H1 (cell line): ENCODE measurements at regions not wholly inside any gene's neighbourhood (a gene's known extent, or its start where the extent isn't known, plus 50 kb on each side); places are given as distances from the start of the nearest gene placed in this dataset.

Experiments used
- CTCF ChIA-PET: fragments of 300-600 bp; sonication (Branson Sonifier 250); formaldehyde crosslinking; loops from one replicate; lab custom pipeline; 2021; ENCODE audit not compliant: partially characterized antibody; lab: Charles Lee
- POLR2A ChIA-PET: fragments of 300-600 bp; sonication (Branson Sonifier 250); formaldehyde crosslinking; loops from one replicate; lab custom pipeline; 2021; ENCODE audit warnings: inconsistent platforms; ENCODE audit not compliant: partially characterized antibody; lab: Charles Lee
- DNase-seq, 2 experiments: peaks; one replicate each; pipeline versions ENCODE4 v3.0.0 to v3.0.0-alpha.2; 2010 to 2022; ENCODE audit warnings: low spot score in 2 of 2, low read depth in 1 of 2, mixed read lengths in 1 of 2
- FAIRE-seq: peaks from 2 replicates; lab custom pipeline; 2011; peaks lifted over from hg19 to GRCh38; lab: Jason Lieb, UNC
- H2AFZ ChIP-seq: 2 replicates; pipeline ENCODE4 v1.8.1; 2012; ENCODE audit warnings: low read length, inconsistent platforms
- H2AK5ac ChIP-seq: 2 replicates; pipeline ENCODE4 v1.6.1; 2013; ENCODE audit warnings: low read depth, low read length
- H2BK120ac ChIP-seq: replicated peaks from 2 replicates; pipeline ENCODE3; 2013; ENCODE audit warnings: low read depth, low read length, inconsistent platforms
- H2BK12ac ChIP-seq: 2 replicates; pipeline ENCODE4 v1.6.1; 2013; ENCODE audit warnings: low read depth, low read length
- H2BK15ac ChIP-seq: 2 replicates; pipeline ENCODE4 v1.6.1; 2013; ENCODE audit warnings: low read length
- H2BK20ac ChIP-seq: 2 replicates; pipeline ENCODE4 v1.6.1; 2013; ENCODE audit warnings: low read length
- H2BK5ac ChIP-seq: 2 replicates; pipeline ENCODE4 v1.6.1; 2013; ENCODE audit warnings: low read depth, low read length
- H3K14ac ChIP-seq: 2 replicates; pipeline ENCODE4 v1.6.1; 2013; ENCODE audit warnings: inconsistent platforms; ENCODE audit not compliant: insufficient read length
- H3K18ac ChIP-seq: 2 replicates; pipeline ENCODE4 v1.6.1; 2013; ENCODE audit warnings: low read length; ENCODE audit errors: extremely low read depth
- H3K23ac ChIP-seq: 2 replicates; pipeline ENCODE4 v1.6.1; 2013; ENCODE audit warnings: inconsistent platforms; ENCODE audit not compliant: insufficient read length
- H3K23me2 ChIP-seq: 2 replicates; pipeline ENCODE4 v1.6.1; 2013; ENCODE audit warnings: low read depth, low read length
- H3K27ac ChIP-seq: 2 replicates; pipeline ENCODE4 v1.6.1; 2011; ENCODE audit warnings: low read depth, low read length, inconsistent platforms
- H3K27me3 ChIP-seq, 4 experiments: replicated peaks in 1 of 4; 1 replicate in 1 of 4; 2 replicates in 3 of 4; pipeline versions ENCODE4 v1.6.1 to v1.8.1; 2011 to 2013; ENCODE audit warnings: low read length in 3 of 4, mild to moderate bottlenecking in 3 of 4, inconsistent platforms in 2 of 4, mixed read lengths in 2 of 4, moderate library complexity in 1 of 4; ENCODE audit not compliant: control insufficient read depth in 3 of 4, insufficient read depth in 3 of 4; ENCODE audit errors: extremely low read depth in 1 of 4
- H3K36me3 ChIP-seq, 4 experiments: 2 replicates each; pipeline versions ENCODE4 v1.6.1 to v1.8.1; 2011 to 2013; ENCODE audit warnings: mild to moderate bottlenecking in 4 of 4, low read length in 3 of 4, moderate library complexity in 2 of 4, control low read depth in 1 of 4, inconsistent platforms in 1 of 4; ENCODE audit not compliant: insufficient read depth in 4 of 4, control insufficient read depth in 2 of 4
- H3K4ac ChIP-seq: replicated peaks from 2 replicates; pipeline ENCODE3; 2013; ENCODE audit warnings: low read length, low read depth, mixed read lengths, inconsistent platforms; ENCODE audit not compliant: insufficient read length
- H3K4me1 ChIP-seq, 4 experiments: replicated peaks in 1 of 4; 1 replicate in 1 of 4; 2 replicates in 3 of 4; pipeline versions ENCODE4 v1.6.1 to v1.8.1; 2011 to 2013; ENCODE audit warnings: low read length in 3 of 4, inconsistent platforms in 2 of 4, mixed read lengths in 1 of 4; ENCODE audit not compliant: insufficient read depth in 4 of 4, control insufficient read depth in 3 of 4
- H3K4me2 ChIP-seq, 2 experiments: 2 replicates each; pipeline versions ENCODE4 v1.6.1 to v1.8.1; 2011 to 2013; ENCODE audit warnings: low read depth in 2 of 2, low read length in 2 of 2, control low read depth in 1 of 2, inconsistent platforms in 1 of 2, mild to moderate bottlenecking in 1 of 2; ENCODE audit not compliant: insufficient read depth in 1 of 2
- H3K4me3 ChIP-seq, 4 experiments: fragments of 200-600, 300-600 bp in 1 of 4; sonication (generic), shearing (Covaris generic), sonication (Bioruptor Twin) in 1 of 4; 2 replicates each; pipeline versions ENCODE4 v1.5.1 to v1.8.1; 2011 to 2016; ENCODE audit warnings: low read length in 4 of 4, low read depth in 3 of 4, control low read depth in 2 of 4, inconsistent platforms in 2 of 4, mild to moderate bottlenecking in 2 of 4, mixed read lengths in 1 of 4, moderate library complexity in 1 of 4; ENCODE audit not compliant: insufficient read depth in 2 of 4; ENCODE audit errors: extremely low read depth in 1 of 4
- H3K56ac ChIP-seq: replicated peaks from 2 replicates; pipeline ENCODE3; 2013; ENCODE audit warnings: low read depth, mild to moderate bottlenecking, mixed read lengths, low read length, inconsistent platforms; ENCODE audit not compliant: insufficient read length
- H3K79me1 ChIP-seq: 2 replicates; pipeline ENCODE4 v1.6.1; 2013; ENCODE audit warnings: low read depth, low read length, control low read depth
- H3K79me2 ChIP-seq, 2 experiments: 2 replicates each; pipeline versions ENCODE4 v1.6.1 to v1.8.1; 2012 to 2013; ENCODE audit warnings: low read length in 2 of 2, mild to moderate bottlenecking in 2 of 2, inconsistent platforms in 1 of 2; ENCODE audit not compliant: insufficient read depth in 2 of 2, control insufficient read depth in 1 of 2
- H3K9ac ChIP-seq, 4 experiments: replicated peaks in 1 of 4; 1 replicate in 1 of 4; 2 replicates in 3 of 4; pipeline versions ENCODE4 v1.6.1 to v1.8.1; 2011 to 2013; ENCODE audit warnings: low read depth in 3 of 4, low read length in 3 of 4, control low read depth in 2 of 4, mild to moderate bottlenecking in 2 of 4, moderate library complexity in 2 of 4, inconsistent platforms in 1 of 4; ENCODE audit errors: extremely low read depth in 1 of 4
- H3K9me3 ChIP-seq, 2 experiments: 2 replicates each; pipeline versions ENCODE4 v1.6.1 to v1.8.1; 2012 to 2013; ENCODE audit warnings: mild to moderate bottlenecking in 2 of 2, moderate library complexity in 2 of 2, control low read depth in 1 of 2, inconsistent platforms in 1 of 2, low read depth in 1 of 2, low read length in 1 of 2, mixed read lengths in 1 of 2; ENCODE audit not compliant: insufficient read depth in 2 of 2
- H4K20me1 ChIP-seq, 2 experiments: replicated peaks in 1 of 2; 2 replicates each; pipeline versions ENCODE3 to v1.8.1; 2011 to 2013; ENCODE audit warnings: inconsistent platforms in 2 of 2, low read length in 2 of 2, mild to moderate bottlenecking in 1 of 2; ENCODE audit not compliant: insufficient read depth in 2 of 2, control insufficient read depth in 1 of 2
- H4K5ac ChIP-seq: 2 replicates; pipeline ENCODE4 v1.6.1; 2013; ENCODE audit warnings: low read length, low read depth, mixed read lengths, inconsistent platforms; ENCODE audit not compliant: insufficient read length
- H4K8ac ChIP-seq: 2 replicates; pipeline ENCODE4 v1.8.0; 2013; ENCODE audit warnings: mild to moderate bottlenecking, moderate library complexity, low read length, inconsistent platforms; ENCODE audit not compliant: insufficient read depth; ENCODE audit errors: extremely low read depth
- H4K91ac ChIP-seq: replicated peaks from 2 replicates; pipeline ENCODE3; 2013; ENCODE audit warnings: low read length, mixed read lengths, inconsistent platforms; ENCODE audit not compliant: insufficient read length
- ATF3 ChIP-seq: IDR thresholded peaks from 2 replicates; pipeline ENCODE4 v1.6.1; 2011; ENCODE audit warnings: low read depth, mild to moderate bottlenecking, low read length; ENCODE audit not compliant: insufficient read depth
- CHD2 ChIP-seq: IDR thresholded peaks from 2 replicates; pipeline ENCODE4 v1.6.1; 2012; ENCODE audit warnings: low read length, improper control_type of control experiment
- HDAC2 ChIP-seq, 2 experiments: fragments of 300-600 bp in 1 of 2; sonication (generic) in 1 of 2; IDR thresholded peaks; 2 replicates each; pipeline ENCODE4 v1.6.1; 2011 to 2012; ENCODE audit warnings: low read depth in 2 of 2, low read length in 2 of 2, mild to moderate bottlenecking in 2 of 2, moderate library complexity in 2 of 2, borderline replicate concordance in 1 of 2, inconsistent platforms in 1 of 2
- RBBP5 ChIP-seq: IDR thresholded peaks from 2 replicates; pipeline ENCODE4 v1.7.1; 2012; ENCODE audit warnings: low read depth, mild to moderate bottlenecking, inconsistent platforms, low read length, moderate library complexity, borderline replicate concordance
- RFX5 ChIP-seq: IDR thresholded peaks from 2 replicates; pipeline ENCODE4 v1.6.1; 2011; ENCODE audit warnings: low read depth, low read length, improper control_type of control experiment, borderline replicate concordance

GRCh38 chr12:4176168-4176567 lies 97.4 kb upstream of the CCND2 start:
- CTCF ChIA-PET = interaction anchor here (2.1 kb wide), 1 partner anchor 100 kb away, joined by 6 read pairs; no protein-coding TSS in a partner anchor
- Histone ChIP-seq H3K23ac (no peak overlapping the region), H3K4me1 (no peaks in the 10 kb centered on the region), H3K4me2 (no peak overlapping the region), H3K9ac (no peak overlapping the region), H3K14ac (no peak overlapping the region), H3K27ac (no peak overlapping the region), H4K91ac (no peak overlapping the region), H3K4ac (no peak overlapping the region), H3K4me3 (no peak overlapping the region), H4K20me1 (no peaks in the 10 kb centered on the region), H2BK120ac (no peak overlapping the region), H2BK12ac (no peak overlapping the region), H4K8ac (no peak overlapping the region), H3K79me1 (no peaks in the 10 kb centered on the region), H2AFZ (no peak overlapping the region), H3K9me3 (no peaks in the 10 kb centered on the region), H3K27me3 (no peaks in the 10 kb centered on the region; a peak in 1 of 7 replicates), H2BK20ac (no peak overlapping the region), H2BK5ac (no peak overlapping the region), H4K5ac (no peak overlapping the region), H2BK15ac (no peak overlapping the region), H3K36me3 (no peaks in the 10 kb centered on the region), H3K79me2 (no peaks in the 10 kb centered on the region), H3K56ac (no peak overlapping the region), H3K18ac (no peak overlapping the region), H2AK5ac (no peak overlapping the region), H3K23me2 (no peaks in the 10 kb centered on the region)
- POLR2A ChIA-PET = interaction anchor here (1.2 to 3.4 kb wide), 2 partner anchors 12 to 28 kb away, joined by 3 to 13 read pairs; no protein-coding TSS in a partner anchor
- no peak for TF ChIP-seq RFX5
- TF ChIP-seq HDAC2 (IDR thresholded peaks at IDR 0.05; ENCODE audit: borderline replicate concordance in 1 of 2, low read depth in 2 of 2, low read length in 2 of 2) = no peak
- TF ChIP-seq RBBP5 = no peak
- no peak for TF ChIP-seq ATF3
- no peak for TF ChIP-seq CHD2
- FAIRE-seq (no peak), DNase-seq (no peak)
